GM13976 (cell line): ENCODE measurements at regions not wholly inside any gene's neighbourhood (a gene's known extent, or its start where the extent isn't known, plus 50 kb on each side); places are given as distances from the start of the nearest gene placed in this dataset.

Experiments used
- DNase-seq: peaks from one replicate; pipeline ENCODE4 v3.0.0; 2012; ENCODE audit warnings: low spot score
- CTCF ChIP-seq: IDR thresholded peaks from 2 replicates; pipeline ENCODE4 v1.5.1; 2012; ENCODE audit warnings: borderline replicate concordance, mild to moderate bottlenecking; ENCODE audit not compliant: insufficient read depth; ENCODE audit errors: extremely low read depth, missing control alignments, control extremely low read depth
- in situ Hi-C: fragments of 300-500 bp; cut with MboI; formaldehyde crosslinking; loops from one replicate; pipeline ENCODE4 v1.12.0; 2022; ENCODE audit warnings: low sequenced_read_pairs, mixed read lengths, inconsistent platforms; ENCODE audit not compliant: unreplicated experiment

GRCh38 chr18:40555914-40556313, 1399.1 kb upstream of the PIK3C3 start:
- in situ Hi-C loops, result no loop called here
- no peak for DNase-seq
- no peak for TF ChIP-seq CTCF

- TF ChIP-seq CTCF, result no peak
- in situ Hi-C loops, result no loop called here
- DNase-seq, result no peak
These were observed 1402.0 kb upstream of the PIK3C3 start for GRCh38 chr18:40553029-40553428.

- in situ Hi-C loops, result no loop called here
- no peak for DNase-seq
- no peak for TF ChIP-seq CTCF
These were observed 1408.2 kb upstream of the PIK3C3 start for GRCh38 chr18:40546875-40547274.

- DNase-seq, result no peak
- in situ Hi-C loops, result no loop called here
These were observed 1420.3 kb upstream of the PIK3C3 start for GRCh38 chr18:40534723-40535122.

GRCh38 chr18:40532046-40532445, 1423.0 kb upstream of the PIK3C3 start:
- DNase-seq, result no peak
- in situ Hi-C loops, result no loop called here
- no peak for TF ChIP-seq CTCF

More at GRCh38 chr18:40534723-40535122, 1420.3 kb upstream of the PIK3C3 start:
- TF ChIP-seq CTCF, result no peak

- no peak for DNase-seq
- no peak for TF ChIP-seq CTCF
These were observed 1424.0 kb upstream of the PIK3C3 start for GRCh38 chr18:40531051-40531450.

GRCh38 chr18:40529478-40529877, 1425.6 kb upstream of the PIK3C3 start:
- DNase-seq, result no peak
- TF ChIP-seq CTCF, result no peak
- in situ Hi-C loops, result no loop called here

More at GRCh38 chr18:40531051-40531450, 1424.0 kb upstream of the PIK3C3 start:
- in situ Hi-C loops, result no loop called here
